ENCODE measurements at regions not wholly inside any gene's neighbourhood (a gene's known extent, or its start where the extent isn't known, plus 50 kb on each side); places are given as distances from the start of the nearest gene placed in this dataset.

- TF ChIP-seq, protein P1, sequence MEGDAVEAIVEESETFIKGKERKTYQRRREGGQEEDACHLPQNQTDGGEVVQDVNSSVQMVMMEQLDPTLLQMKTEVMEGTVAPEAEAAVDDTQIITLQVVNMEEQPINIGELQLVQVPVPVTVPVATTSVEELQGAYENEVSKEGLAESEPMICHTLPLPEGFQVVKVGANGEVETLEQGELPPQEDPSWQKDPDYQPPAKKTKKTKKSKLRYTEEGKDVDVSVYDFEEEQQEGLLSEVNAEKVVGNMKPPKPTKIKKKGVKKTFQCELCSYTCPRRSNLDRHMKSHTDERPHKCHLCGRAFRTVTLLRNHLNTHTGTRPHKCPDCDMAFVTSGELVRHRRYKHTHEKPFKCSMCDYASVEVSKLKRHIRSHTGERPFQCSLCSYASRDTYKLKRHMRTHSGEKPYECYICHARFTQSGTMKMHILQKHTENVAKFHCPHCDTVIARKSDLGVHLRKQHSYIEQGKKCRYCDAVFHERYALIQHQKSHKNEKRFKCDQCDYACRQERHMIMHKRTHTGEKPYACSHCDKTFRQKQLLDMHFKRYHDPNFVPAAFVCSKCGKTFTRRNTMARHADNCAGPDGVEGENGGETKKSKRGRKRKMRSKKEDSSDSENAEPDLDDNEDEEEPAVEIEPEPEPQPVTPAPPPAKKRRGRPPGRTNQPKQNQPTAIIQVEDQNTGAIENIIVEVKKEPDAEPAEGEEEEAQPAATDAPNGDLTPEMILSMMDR (IDR thresholded peaks at IDR 0.05): no peak
- TF ChIP-seq POLR2A (IDR thresholded peaks at IDR 0.05): no peak
Measured at GRCh38 chr6:85063611-85064010, 299.2 kb upstream of the TBX18 start.

All from ovary (tissue), 3 donors.